ENCODE measurements at regions not wholly inside any gene's neighbourhood (a gene's known extent, or its start where the extent isn't known, plus 50 kb on each side); places are given as distances from the start of the nearest gene placed in this dataset.

- TF ChIP-seq GATA3 (IDR thresholded peaks at IDR 0.05; ENCODE audit: low read depth, low read length) = no peak
- no peak for TF ChIP-seq GATA2 (IDR thresholded peaks at IDR 0.05; ENCODE audit: low read depth, low read length)
Measured at GRCh38 chr6:168938546-168938945, 315.1 kb downstream of the THBS2 start.

GRCh38 chr6:168937054-168937453 lies 316.6 kb downstream of the THBS2 start:
- TF ChIP-seq GATA3 (IDR thresholded peaks at IDR 0.05; ENCODE audit: low read depth, low read length) (no peak), GATA2 (IDR thresholded peaks at IDR 0.05; ENCODE audit: low read depth, low read length) (no peak)

GRCh38 chr6:168935628-168936010 lies 318.0 kb downstream of the THBS2 start:
- TF ChIP-seq GATA2 (IDR thresholded peaks at IDR 0.05; ENCODE audit: low read depth, low read length) = no peak
- TF ChIP-seq GATA3 (IDR thresholded peaks at IDR 0.05; ENCODE audit: low read depth, low read length) = no peak

GRCh38 chr6:168934660-168935627 lies 318.7 kb downstream of the THBS2 start:
- TF ChIP-seq GATA2 (IDR thresholded peaks at IDR 0.05; ENCODE audit: low read depth, low read length) (no peak), GATA3 (IDR thresholded peaks at IDR 0.05; ENCODE audit: low read depth, low read length) (no peak)

GRCh38 chr6:168929871-168930450 lies 323.7 kb downstream of the THBS2 start:
- TF ChIP-seq GATA2 (IDR thresholded peaks at IDR 0.05; ENCODE audit: low read depth, low read length) = no peak; the same call in 1 of the 2 replicates
- no peak for TF ChIP-seq GATA3 (IDR thresholded peaks at IDR 0.05; ENCODE audit: low read depth, low read length)

GRCh38 chr6:168928012-168928411 lies 325.6 kb downstream of the THBS2 start:
- TF ChIP-seq GATA3 (IDR thresholded peaks at IDR 0.05; ENCODE audit: low read depth, low read length) = no peak
- TF ChIP-seq GATA2 (IDR thresholded peaks at IDR 0.05; ENCODE audit: low read depth, low read length) = no peak

GRCh38 chr6:168927026-168927425 lies 326.6 kb downstream of the THBS2 start:
- TF ChIP-seq GATA3 (IDR thresholded peaks at IDR 0.05; ENCODE audit: low read depth, low read length) (no peak), GATA2 (IDR thresholded peaks at IDR 0.05; ENCODE audit: low read depth, low read length) (no peak)

- TF ChIP-seq GATA3 (IDR thresholded peaks at IDR 0.05; ENCODE audit: low read depth, low read length) (no peak), GATA2 (IDR thresholded peaks at IDR 0.05; ENCODE audit: low read depth, low read length) (no peak)
Measured at GRCh38 chr6:168926306-168926705, 327.3 kb downstream of the THBS2 start.

GRCh38 chr6:168925671-168926070 lies 328.0 kb downstream of the THBS2 start:
- TF ChIP-seq GATA3 (IDR thresholded peaks at IDR 0.05; ENCODE audit: low read depth, low read length) (no peak), GATA2 (IDR thresholded peaks at IDR 0.05; ENCODE audit: low read depth, low read length) (no peak)

GRCh38 chr6:168923171-168923570 lies 330.5 kb downstream of the THBS2 start:
- no peak for TF ChIP-seq GATA3 (IDR thresholded peaks at IDR 0.05; ENCODE audit: low read depth, low read length)
- TF ChIP-seq GATA2 (IDR thresholded peaks at IDR 0.05; ENCODE audit: low read depth, low read length) = no peak

GRCh38 chr6:168922436-168922835 lies 331.2 kb downstream of the THBS2 start:
- no peak for TF ChIP-seq GATA3 (IDR thresholded peaks at IDR 0.05; ENCODE audit: low read depth, low read length)
- no peak for TF ChIP-seq GATA2 (IDR thresholded peaks at IDR 0.05; ENCODE audit: low read depth, low read length)

- TF ChIP-seq GATA3 (IDR thresholded peaks at IDR 0.05; ENCODE audit: low read depth, low read length) (no peak), GATA2 (IDR thresholded peaks at IDR 0.05; ENCODE audit: low read depth, low read length) (no peak)
Measured at GRCh38 chr6:168920289-168920688, 333.4 kb downstream of the THBS2 start.

GRCh38 chr6:168919470-168920179 lies 334.0 kb downstream of the THBS2 start:
- TF ChIP-seq GATA3 (IDR thresholded peaks at IDR 0.05; ENCODE audit: low read depth, low read length) (no peak), GATA2 (IDR thresholded peaks at IDR 0.05; ENCODE audit: low read depth, low read length) (no peak)

- no peak for TF ChIP-seq GATA2 (IDR thresholded peaks at IDR 0.05; ENCODE audit: low read depth, low read length)
- no peak for TF ChIP-seq GATA3 (IDR thresholded peaks at IDR 0.05; ENCODE audit: low read depth, low read length)
Measured at GRCh38 chr6:168916576-168917211, 337.0 kb downstream of the THBS2 start.

Measured in SH-SY5Y (cell line).